CD4-positive, alpha-beta T cell treated with Interleukin-17A for 1 hour (primary cell): ENCODE measurements at regions not wholly inside any gene's neighbourhood (a gene's known extent, or its start where the extent isn't known, plus 50 kb on each side); places are given as distances from the start of the nearest gene placed in this dataset.

Source experiments
- DNase-seq: peaks from one replicate; pipeline ENCODE4 v3.0.0-alpha.2; 2020

- no peak for DNase-seq
These were observed 75.8 kb downstream of the CCDC34 start for GRCh38 chr11:27287205-27287604.

GRCh38 chr11:27285761-27286160, 77.3 kb downstream of the CCDC34 start:
- no peak for DNase-seq

GRCh38 chr11:27282806-27283205, 80.2 kb downstream of the CCDC34 start:
- no peak for DNase-seq

GRCh38 chr11:27281740-27282590, 81.0 kb downstream of the CCDC34 start:
- DNase-seq, result no peak

GRCh38 chr11:27281276-27281675, 81.7 kb downstream of the CCDC34 start:
- DNase-seq, result no peak

GRCh38 chr11:27280140-27280539, 82.9 kb downstream of the CCDC34 start:
- DNase-seq, result no peak

GRCh38 chr11:27279460-27279859, 83.6 kb downstream of the CCDC34 start:
- no peak for DNase-seq

GRCh38 chr11:27277843-27278242, 85.2 kb downstream of the CCDC34 start:
- DNase-seq, result no peak

- no peak for DNase-seq
These were observed 86.9 kb downstream of the CCDC34 start for GRCh38 chr11:27276141-27276540.

GRCh38 chr11:27274854-27275395, 88.1 kb downstream of the CCDC34 start:
- DNase-seq, result no peak

GRCh38 chr11:27266125-27266524, 96.9 kb downstream of the CCDC34 start:
- no peak for DNase-seq

- DNase-seq, result no peak
These were observed 99.0 kb downstream of the CCDC34 start for GRCh38 chr11:27263986-27264385.

GRCh38 chr11:27263046-27263445, 100.0 kb downstream of the CCDC34 start:
- DNase-seq, result no peak

GRCh38 chr11:27255447-27255828, 107.6 kb downstream of the CCDC34 start:
- DNase-seq, result no peak

GRCh38 chr11:27254744-27255446, 108.1 kb downstream of the CCDC34 start:
- DNase-seq, result no peak

- no peak for DNase-seq
These were observed 109.8 kb downstream of the CCDC34 start for GRCh38 chr11:27253224-27253623.

GRCh38 chr11:27250867-27251665, 111.9 kb downstream of the CCDC34 start:
- no peak for DNase-seq

GRCh38 chr11:27248576-27249509, 114.2 kb downstream of the CCDC34 start:
- no peak for DNase-seq

- no peak for DNase-seq
These were observed 115.4 kb downstream of the CCDC34 start for GRCh38 chr11:27247660-27248059.

GRCh38 chr11:27246925-27247324, 116.1 kb downstream of the CCDC34 start:
- no peak for DNase-seq

- no peak for DNase-seq
These were observed 118.1 kb downstream of the CCDC34 start for GRCh38 chr11:27244900-27245299.

- no peak for DNase-seq
These were observed 120.4 kb downstream of the CCDC34 start for GRCh38 chr11:27242591-27242990.
